Right lobe of liver (tissue), 6 donors: ENCODE measurements at regions not wholly inside any gene's neighbourhood (a gene's known extent, or its start where the extent isn't known, plus 50 kb on each side); places are given as distances from the start of the nearest gene placed in this dataset.

Experiments used
- ATAC-seq, 4 donors: fragments of 200-7000 bp; cut with Tn5 transposase; one replicate each; pipeline ENCODE4 v1.9.1; 2020; ENCODE audit warnings: mild to moderate bottlenecking in 4 of 4, moderate library complexity in 4 of 4
- DNase-seq, 3 donors: peaks; one replicate each; pipeline ENCODE4 v3.0.0-alpha.2; 2020
- H3K27ac ChIP-seq, 3 donors: fragments of 200-600 bp; one replicate each; pipeline ENCODE4 v1.8.0; 2022
- H3K27me3 ChIP-seq, 2 donors: fragments of 200-600 bp; one replicate each; pipeline ENCODE4 v1.8.0; 2022
- H3K36me3 ChIP-seq, 4 donors: fragments of 200-600 bp; sonication (generic) in 1 of 4; one replicate each; pipeline versions ENCODE4 v1.5.1 to v1.8.0; 2017 to 2022; ENCODE audit warnings: control low read depth in 1 of 4
- H3K4me1 ChIP-seq, 4 donors: fragments of 200-600 bp; sonication (generic) in 1 of 4; one replicate each; pipeline versions ENCODE4 v1.5.1 to v1.8.0; 2017 to 2022; ENCODE audit warnings: control low read depth in 1 of 4
- H3K4me3 ChIP-seq, 3 donors: fragments of 200-600 bp; one replicate each; pipeline ENCODE4 v1.8.0; 2022
- H3K9me3 ChIP-seq, 4 donors: fragments of 200-600 bp; sonication (generic) in 1 of 4; one replicate each; pipeline versions ENCODE4 v1.5.1 to v1.8.0; 2017 to 2022; ENCODE audit warnings: control low read depth in 1 of 4
- POLR2A ChIP-seq: fragments of 450-650 bp; IDR thresholded peaks from one replicate; pipeline ENCODE4 v1.6.1; 2017; ENCODE audit warnings: antibody characterized with exemption, mild to moderate bottlenecking
- WGBS: methylation state at CpG from one replicate; pipeline ENCODE4 v1.1.6; 2018; ENCODE audit warnings: low coverage, low lambda C conversion rate; ENCODE audit not compliant: insufficient coverage; ENCODE audit errors: missing lambda C conversion rate; 5-methylcytosine and 5-hydroxymethylcytosine counted together
- intact Hi-C, 2 donors: fragments of 100-400 bp; cut with DNase I; formaldehyde crosslinking; loops; one replicate each; pipeline versions ENCODE4 v1.11.2 to v1.14.1; 2022
- TF ChIP-seq, protein P1 (sequence below), 4 donors: fragments of 200-600 bp in 3 of 4; fragments of 450-650 bp in 1 of 4; IDR thresholded peaks; one replicate each; pipeline versions ENCODE4 v1.5.1 to v1.8.0; 2016 to 2022; ENCODE audit warnings: antibody characterized with exemption in 4 of 4, mild to moderate bottlenecking in 2 of 4
- donor health status: DM: no; HTN: yes; CAD: no.
- donor health status: DM: no; HTN: no; CAD: no.
- donor health status: DM: no; HTN: no; CAD: no.
- donor health status: DM: no; HTN: yes; CAD: no.
- donor health status: DM: no; HTN: yes; CAD: no.

DNA sequence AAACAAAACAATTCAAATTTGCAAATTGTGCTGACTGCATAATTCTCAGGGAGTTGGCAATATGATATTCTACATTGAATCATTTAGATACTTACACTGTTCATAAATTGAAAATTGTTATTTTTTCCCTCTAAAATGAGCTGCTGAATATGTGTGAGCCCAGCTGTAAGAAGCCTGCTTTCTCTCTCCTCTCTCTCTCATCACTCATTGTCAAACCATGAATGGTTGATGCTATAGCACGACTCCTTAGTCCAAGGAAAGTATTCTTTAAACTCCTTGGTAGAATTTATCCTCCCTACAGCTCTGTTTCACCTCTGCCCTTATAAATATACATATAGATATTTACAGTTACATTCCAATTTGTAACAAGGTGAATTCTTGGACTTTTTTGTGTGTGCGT, 116.4 kb upstream of the POU3F2 start:
- no peaks in the 10 kb centered on the region for H3K4me1 ChIP-seq
- no peaks in the 10 kb centered on the region for H3K9me3 ChIP-seq
- no peak for TF ChIP-seq POLR2A
- TF ChIP-seq, protein P1, sequence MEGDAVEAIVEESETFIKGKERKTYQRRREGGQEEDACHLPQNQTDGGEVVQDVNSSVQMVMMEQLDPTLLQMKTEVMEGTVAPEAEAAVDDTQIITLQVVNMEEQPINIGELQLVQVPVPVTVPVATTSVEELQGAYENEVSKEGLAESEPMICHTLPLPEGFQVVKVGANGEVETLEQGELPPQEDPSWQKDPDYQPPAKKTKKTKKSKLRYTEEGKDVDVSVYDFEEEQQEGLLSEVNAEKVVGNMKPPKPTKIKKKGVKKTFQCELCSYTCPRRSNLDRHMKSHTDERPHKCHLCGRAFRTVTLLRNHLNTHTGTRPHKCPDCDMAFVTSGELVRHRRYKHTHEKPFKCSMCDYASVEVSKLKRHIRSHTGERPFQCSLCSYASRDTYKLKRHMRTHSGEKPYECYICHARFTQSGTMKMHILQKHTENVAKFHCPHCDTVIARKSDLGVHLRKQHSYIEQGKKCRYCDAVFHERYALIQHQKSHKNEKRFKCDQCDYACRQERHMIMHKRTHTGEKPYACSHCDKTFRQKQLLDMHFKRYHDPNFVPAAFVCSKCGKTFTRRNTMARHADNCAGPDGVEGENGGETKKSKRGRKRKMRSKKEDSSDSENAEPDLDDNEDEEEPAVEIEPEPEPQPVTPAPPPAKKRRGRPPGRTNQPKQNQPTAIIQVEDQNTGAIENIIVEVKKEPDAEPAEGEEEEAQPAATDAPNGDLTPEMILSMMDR (IDR thresholded peaks at IDR 0.05): no peak
- DNase-seq (no peak), ATAC-seq (no peak)
- peaks cover 0 to 4% of the 10 kb centered on the region in 2 donors for H3K27me3 ChIP-seq
- H3K27ac ChIP-seq: no peak overlapping the region
- H3K36me3 ChIP-seq: no peaks in the 10 kb centered on the region
- 48% methylated on average over 2 of the region's 2 CpGs for WGBS
- intact Hi-C loops: no loop called here
- no peak overlapping the region for H3K4me3 ChIP-seq

DNA sequence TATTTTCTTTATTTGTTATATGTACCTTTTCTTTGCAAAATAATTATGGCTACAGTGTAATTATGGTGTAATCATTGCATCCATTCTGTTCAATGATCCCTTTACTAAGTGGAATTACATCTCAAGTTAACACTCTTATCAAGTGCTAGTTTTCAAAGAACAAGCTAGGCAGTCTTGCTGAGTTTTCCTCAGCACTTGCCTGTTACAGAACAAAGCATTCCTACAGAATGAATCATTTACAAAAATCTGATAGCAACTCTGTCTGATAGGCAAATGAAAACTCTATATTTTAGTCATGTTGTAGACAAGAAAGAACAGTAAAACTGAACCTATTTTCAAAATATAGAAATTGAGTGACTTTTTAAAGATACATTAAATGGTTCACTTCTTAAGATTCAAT, 109.8 kb upstream of the POU3F2 start:
- Histone ChIP-seq H3K4me3 (no peak overlapping the region), H3K27ac (no peak overlapping the region), H3K4me1 (no peaks in the 10 kb centered on the region), H3K27me3 (no peaks in the 10 kb centered on the region), H3K9me3 (no peaks in the 10 kb centered on the region), H3K36me3 (no peaks in the 10 kb centered on the region)
- TF ChIP-seq POLR2A: no peak
- TF ChIP-seq, protein P1 (IDR thresholded peaks at IDR 0.05): no peak
- ATAC-seq (no peak), DNase-seq (no peak)
- intact Hi-C loops: no loop called here

DNA sequence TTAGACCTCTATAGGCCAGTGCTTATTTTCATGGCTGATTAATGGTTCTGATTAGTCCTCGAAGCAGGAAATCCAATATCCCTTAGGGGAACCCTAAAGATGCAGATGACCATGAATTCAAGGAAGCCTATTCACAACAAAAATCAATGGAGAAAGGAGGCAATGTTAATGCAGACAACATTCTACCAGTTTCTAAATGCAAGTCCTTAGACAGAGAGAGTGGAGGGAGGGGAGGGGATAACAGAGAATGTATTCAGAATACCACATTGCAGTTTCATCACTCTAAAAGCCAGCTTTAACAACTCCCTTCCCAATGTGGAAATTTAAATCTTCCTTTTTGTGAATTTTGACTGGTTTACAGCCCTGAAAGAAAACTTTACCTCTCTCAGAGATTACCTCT, 87.1 kb upstream of the POU3F2 start:
- TF ChIP-seq, protein P1 (IDR thresholded peaks at IDR 0.05): no peak
- no peak for TF ChIP-seq POLR2A
- H3K9me3 ChIP-seq: peaks cover 0 to 3% (median 0%) of the 10 kb centered on the region in 4 donors
- ATAC-seq (no peak), DNase-seq (no peak)
- no peak overlapping the region for H3K4me3 ChIP-seq
- H3K27me3 ChIP-seq: no peaks in the 10 kb centered on the region
- intact Hi-C loops: no loop called here
- no peaks in the 10 kb centered on the region for H3K36me3 ChIP-seq
- no peak overlapping the region for H3K27ac ChIP-seq
- 23% methylated on average over 1 of the region's 1 CpG for WGBS
- no peaks in the 10 kb centered on the region for H3K4me1 ChIP-seq

DNA sequence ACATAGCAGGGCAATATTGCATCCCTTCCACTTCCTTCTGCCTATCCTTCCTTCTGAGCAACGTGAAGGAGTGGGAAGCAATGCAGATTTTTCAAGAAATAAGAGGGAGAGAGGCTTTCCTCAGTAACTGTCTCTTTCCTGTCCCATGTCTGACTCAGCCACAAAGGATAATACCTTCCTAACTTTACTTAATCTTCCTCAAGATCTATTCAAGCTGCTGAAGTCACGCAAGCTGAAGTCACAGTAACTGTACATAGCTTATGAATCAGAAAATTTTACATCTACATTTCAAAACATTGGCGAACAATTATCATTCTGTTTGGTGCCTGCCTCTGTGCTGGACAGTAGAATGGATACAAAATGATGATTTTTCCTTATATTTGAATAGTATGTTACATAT, 86.4 kb upstream of the POU3F2 start:
- H3K27me3 ChIP-seq: no peaks in the 10 kb centered on the region
- intact Hi-C loops: no loop called here
- no peak for ATAC-seq
- H3K36me3 ChIP-seq: no peaks in the 10 kb centered on the region
- H3K9me3 ChIP-seq: peaks cover 0 to 3% (median 0%) of the 10 kb centered on the region in 4 donors
- no peak for DNase-seq
- H3K4me3 ChIP-seq: no peak overlapping the region
- TF ChIP-seq, protein P1 (IDR thresholded peaks at IDR 0.05): no peak
- TF ChIP-seq POLR2A: no peak
- no peaks in the 10 kb centered on the region for H3K4me1 ChIP-seq
- 58% methylated on average over 3 of the region's 3 CpGs for WGBS
- no peak overlapping the region for H3K27ac ChIP-seq

DNA sequence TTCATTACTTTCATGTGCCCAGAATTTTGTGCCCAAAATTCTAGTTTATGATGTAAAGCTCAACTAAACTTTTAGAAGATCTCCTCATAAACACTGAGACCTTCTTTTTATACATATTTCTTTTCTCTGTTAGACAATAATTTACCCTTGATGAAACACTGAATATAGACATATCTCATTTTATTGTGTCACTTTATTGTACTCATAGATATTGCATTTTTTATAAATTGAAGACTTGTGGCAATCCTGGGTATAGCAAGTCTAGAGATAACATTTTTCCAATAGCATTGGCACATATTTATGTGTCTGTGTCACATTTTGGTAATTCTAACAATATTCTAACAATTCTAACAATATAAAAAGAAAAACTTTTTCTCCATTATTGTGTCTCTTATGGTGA, 74.9 kb upstream of the POU3F2 start:
- ATAC-seq: no peak
- Histone ChIP-seq H3K9me3 (no peaks in the 10 kb centered on the region), H3K36me3 (no peaks in the 10 kb centered on the region), H3K4me1 (no peaks in the 10 kb centered on the region), H3K27ac (no peak overlapping the region), H3K27me3 (no peaks in the 10 kb centered on the region), H3K4me3 (no peak overlapping the region)
- DNase-seq: no peak
- intact Hi-C loops: no loop called here
- TF ChIP-seq, protein P1 (IDR thresholded peaks at IDR 0.05): no peak
- no peak for TF ChIP-seq POLR2A
